ENCODE measurements at regions not wholly inside any gene's neighbourhood (a gene's known extent, or its start where the extent isn't known, plus 50 kb on each side); places are given as distances from the start of the nearest gene placed in this dataset.

DNA sequence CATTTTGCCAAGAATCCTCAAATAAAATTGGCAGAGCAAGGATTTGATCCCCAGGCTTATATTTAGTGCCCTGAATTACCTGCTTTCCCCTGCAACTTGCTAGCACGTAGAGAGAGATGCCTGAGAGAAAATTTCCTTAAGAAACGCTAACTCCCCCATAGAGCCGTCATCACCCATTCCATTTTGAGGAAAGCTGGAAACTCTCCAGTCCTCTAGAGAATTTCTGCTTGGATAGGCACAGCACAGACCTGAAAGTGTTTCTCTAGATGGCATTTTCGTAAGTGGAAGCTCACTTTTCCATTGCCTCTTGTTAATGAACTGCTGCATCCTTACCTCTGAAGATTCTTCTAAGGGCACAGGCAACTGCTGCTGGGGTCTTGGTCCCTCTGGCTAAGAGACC, 277.8 kb upstream of the SIX2 start:
- no peak for TF ChIP-seq POLR2A (IDR thresholded peaks at IDR 0.05)
- TF ChIP-seq CTCF (IDR thresholded peaks at IDR 0.05), result no peak

Measured in body of pancreas (tissue), 4 donors.